ENCODE measurements at regions not wholly inside any gene's neighbourhood (a gene's known extent, or its start where the extent isn't known, plus 50 kb on each side); places are given as distances from the start of the nearest gene placed in this dataset.

DNA sequence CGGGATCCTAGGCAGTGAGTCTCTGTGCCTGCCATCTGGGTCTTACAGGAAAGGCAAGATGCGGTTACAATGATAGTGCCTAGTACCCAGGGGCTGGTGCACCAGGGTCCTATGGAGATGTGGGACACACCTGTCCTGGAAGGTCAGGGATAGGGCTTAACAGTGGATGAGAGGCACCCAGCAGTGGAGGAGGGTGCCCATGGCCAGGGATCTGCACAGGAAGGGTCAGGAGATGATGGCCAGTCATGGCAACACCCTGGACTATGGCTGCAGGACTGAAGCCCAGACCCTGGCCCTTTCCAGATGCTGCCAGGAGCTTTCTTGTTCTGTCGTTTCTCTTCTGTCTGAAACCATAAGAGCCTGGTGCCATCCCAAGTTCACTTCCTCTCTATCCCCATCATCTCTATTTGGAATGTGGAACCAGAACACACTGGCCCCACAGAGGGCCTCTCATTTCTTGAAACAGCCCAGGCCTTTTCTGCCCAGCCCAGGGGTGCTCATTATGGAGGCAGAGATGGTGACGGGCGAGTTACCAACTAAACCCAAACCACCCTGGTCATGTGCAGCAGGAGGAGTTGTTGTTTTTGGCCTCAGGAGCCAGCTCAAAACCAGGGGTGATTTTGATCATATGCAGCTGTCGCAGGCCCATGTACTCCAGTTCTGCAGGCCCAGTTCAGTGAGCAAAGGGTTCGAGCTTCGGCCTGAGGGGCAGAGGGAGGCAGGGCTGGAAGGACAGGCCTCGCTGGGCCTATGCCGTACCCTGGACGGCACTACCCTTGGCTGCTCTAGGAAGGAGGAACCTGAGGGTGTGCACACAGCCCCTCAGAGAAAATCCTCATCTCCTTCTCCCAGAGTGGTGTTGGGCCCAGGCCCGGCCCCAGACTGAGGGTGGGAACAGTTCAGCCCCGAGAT, 52.6 kb upstream of the GDF10 start:
- intact Hi-C loops (cut with DNase I), result no loop called here
- WGBS, 2 donors, result 88 to 90% methylated on average over 13 of the region's 13 CpGs
- no peaks in the 10 kb centered on the region for H3K9me3 ChIP-seq

DNA sequence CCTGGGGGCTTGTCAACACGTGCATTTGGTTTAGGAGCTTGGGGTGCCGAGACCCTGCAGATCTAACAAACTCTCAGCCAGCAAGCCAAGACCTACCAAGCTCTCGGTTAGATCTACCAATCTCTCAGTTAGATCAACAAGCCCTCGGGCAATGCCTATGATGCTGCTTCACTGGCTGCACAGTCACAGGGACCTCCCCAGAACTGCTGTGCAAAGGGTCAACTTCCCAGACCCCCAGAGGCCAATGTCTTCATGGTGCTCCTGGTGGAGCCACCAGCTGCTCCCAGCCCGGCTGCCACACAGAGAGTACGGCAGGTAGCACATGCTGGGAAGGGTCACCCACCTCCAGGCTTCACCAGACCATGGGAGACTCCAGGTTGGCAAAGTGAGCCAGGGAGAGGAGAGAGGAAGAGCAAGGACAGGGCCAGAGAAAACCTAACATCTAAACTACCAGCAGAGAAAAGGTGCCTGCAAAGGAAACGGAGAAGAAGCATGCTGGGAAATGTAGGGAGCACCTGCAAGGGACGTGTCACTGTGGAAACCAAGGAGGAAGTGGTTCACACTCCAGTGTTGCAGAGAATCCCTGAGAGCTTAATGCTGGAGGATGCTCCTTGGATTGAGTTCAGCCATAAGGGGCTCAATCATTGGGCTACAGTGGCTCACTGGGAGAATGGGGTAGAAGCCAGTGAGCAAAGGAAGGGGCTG, 51.5 kb upstream of the GDF10 start:
- Histone ChIP-seq H3K4me1 (no peaks in the 10 kb centered on the region), H3K27ac (no peak overlapping the region), H3K4me3 (no peak overlapping the region), H3K36me3 (no peaks in the 10 kb centered on the region), H3K27me3 (peaks cover 0 to 5% (median 0%) of the 10 kb centered on the region in 3 donors), H3K9me3 (no peaks in the 10 kb centered on the region)
- intact Hi-C loops (cut with DNase I), result no loop called here
- no peak for TF ChIP-seq POLR2A (IDR thresholded peaks at IDR 0.05)
- no peak for TF ChIP-seq EP300 (IDR thresholded peaks at IDR 0.05)
- TF ChIP-seq, protein P1, sequence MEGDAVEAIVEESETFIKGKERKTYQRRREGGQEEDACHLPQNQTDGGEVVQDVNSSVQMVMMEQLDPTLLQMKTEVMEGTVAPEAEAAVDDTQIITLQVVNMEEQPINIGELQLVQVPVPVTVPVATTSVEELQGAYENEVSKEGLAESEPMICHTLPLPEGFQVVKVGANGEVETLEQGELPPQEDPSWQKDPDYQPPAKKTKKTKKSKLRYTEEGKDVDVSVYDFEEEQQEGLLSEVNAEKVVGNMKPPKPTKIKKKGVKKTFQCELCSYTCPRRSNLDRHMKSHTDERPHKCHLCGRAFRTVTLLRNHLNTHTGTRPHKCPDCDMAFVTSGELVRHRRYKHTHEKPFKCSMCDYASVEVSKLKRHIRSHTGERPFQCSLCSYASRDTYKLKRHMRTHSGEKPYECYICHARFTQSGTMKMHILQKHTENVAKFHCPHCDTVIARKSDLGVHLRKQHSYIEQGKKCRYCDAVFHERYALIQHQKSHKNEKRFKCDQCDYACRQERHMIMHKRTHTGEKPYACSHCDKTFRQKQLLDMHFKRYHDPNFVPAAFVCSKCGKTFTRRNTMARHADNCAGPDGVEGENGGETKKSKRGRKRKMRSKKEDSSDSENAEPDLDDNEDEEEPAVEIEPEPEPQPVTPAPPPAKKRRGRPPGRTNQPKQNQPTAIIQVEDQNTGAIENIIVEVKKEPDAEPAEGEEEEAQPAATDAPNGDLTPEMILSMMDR (IDR thresholded peaks at IDR 0.05), result no peak
- no peak for TF ChIP-seq POLR2AphosphoS5 (IDR thresholded peaks at IDR 0.05)
- WGBS, 2 donors, result 78 to 85% methylated on average over 8 of the region's 8 CpGs
- peak; percentile 48 for DNase-seq

More for the DNA sequence above, 52.6 kb upstream of the GDF10 start:
- Histone ChIP-seq H3K36me3 (no peaks in the 10 kb centered on the region), H3K4me1 (no peaks in the 10 kb centered on the region), H3K27ac (no peak overlapping the region), H3K27me3 (peaks cover 0 to 5% (median 0%) of the 10 kb centered on the region in 3 donors), H3K4me3 (no peak overlapping the region)
- DNase-seq, result peak; percentile 56
- TF ChIP-seq EP300 (IDR thresholded peaks at IDR 0.05), result no peak
- TF ChIP-seq POLR2AphosphoS5 (IDR thresholded peaks at IDR 0.05), result no peak
- TF ChIP-seq, protein P1 (IDR thresholded peaks at IDR 0.05), result no peak
- no peak for TF ChIP-seq POLR2A (IDR thresholded peaks at IDR 0.05)

GRCh38 chr10:47249881-47250280, 50.1 kb upstream of the GDF10 start:
- no peaks in the 10 kb centered on the region for H3K4me1 ChIP-seq
- H3K27ac ChIP-seq, result no peak overlapping the region
- no peaks in the 10 kb centered on the region for H3K9me3 ChIP-seq
- DNase-seq, result no peak
- no peak for TF ChIP-seq EP300 (IDR thresholded peaks at IDR 0.05)
- no peak for TF ChIP-seq POLR2A (IDR thresholded peaks at IDR 0.05)
- TF ChIP-seq, protein P1 (IDR thresholded peaks at IDR 0.05), result no peak
- no peak for TF ChIP-seq POLR2AphosphoS5 (IDR thresholded peaks at IDR 0.05)
- no peak overlapping the region for H3K4me3 ChIP-seq
- intact Hi-C loops (cut with DNase I), result no loop called here
- 85 to 91% methylated on average over 4 of the region's 4 CpGs for WGBS, 2 donors
- H3K27me3 ChIP-seq, result peaks cover 0 to 5% (median 0%) of the 10 kb centered on the region in 3 donors
- H3K36me3 ChIP-seq, result no peaks in the 10 kb centered on the region

Measured in sigmoid colon (tissue), 6 donors.